MV-4-11 (cell line): ENCODE measurements at regions not wholly inside any gene's neighbourhood (a gene's known extent, or its start where the extent isn't known, plus 50 kb on each side); places are given as distances from the start of the nearest gene placed in this dataset.
"Not testable (repeated sequence)": the region's sequence is repeated elsewhere in the genome, so short reads cannot be mapped to it uniquely, and the experiment has no call there.

ENCODE experiments used
- DNase-seq: peaks from one replicate; lab custom pipeline; 2025; lab: John Stamatoyannopoulos, UW

DNA sequence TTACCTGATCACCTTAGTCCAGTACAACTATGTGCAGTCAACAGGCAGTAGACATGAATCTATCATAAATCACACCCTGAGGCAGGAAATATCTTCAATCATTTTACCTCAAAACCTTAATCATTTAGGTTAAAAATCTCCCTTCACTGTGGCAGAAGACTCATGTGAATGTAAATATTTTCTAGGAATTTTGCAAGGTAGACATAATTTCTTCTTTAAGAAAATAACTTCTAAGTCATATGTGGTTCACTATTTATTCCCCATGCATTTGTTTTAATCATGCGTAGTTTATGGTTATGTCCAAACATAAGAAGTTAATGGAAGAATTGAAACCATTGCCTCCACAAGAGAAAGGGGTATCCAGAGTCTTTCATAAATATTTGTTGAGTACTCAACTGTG, 97.0 kb downstream of the HMHB1 start:
- DNase-seq: no peak

GRCh38 chr5:143913008-143913752, 101.2 kb downstream of the HMHB1 start:
- no peak for DNase-seq

DNA sequence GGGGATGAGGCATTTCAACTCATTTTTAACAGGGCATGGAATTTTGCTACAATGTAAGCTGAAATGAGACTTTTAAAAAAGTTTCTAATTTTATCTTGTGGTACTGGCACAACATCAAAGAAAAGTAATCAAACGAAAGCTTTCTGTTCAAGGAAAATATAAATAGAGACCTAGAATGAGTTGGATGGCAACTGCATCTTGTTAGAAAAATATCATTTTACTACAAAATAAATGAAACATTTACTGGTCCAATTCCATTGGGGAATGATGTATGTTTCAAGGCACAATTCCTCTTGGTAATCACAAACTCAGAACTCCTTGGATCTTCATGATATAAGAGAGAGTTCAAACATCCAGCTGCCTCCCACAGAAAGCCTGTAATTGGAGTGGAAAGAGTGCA, 102.8 kb downstream of the HMHB1 start:
- no peak for DNase-seq

GRCh38 chr5:143916451-143916850, 104.5 kb downstream of the HMHB1 start:
- no peak for DNase-seq

GRCh38 chr5:143918961-143919360, 107.0 kb downstream of the HMHB1 start:
- no peak for DNase-seq

DNA sequence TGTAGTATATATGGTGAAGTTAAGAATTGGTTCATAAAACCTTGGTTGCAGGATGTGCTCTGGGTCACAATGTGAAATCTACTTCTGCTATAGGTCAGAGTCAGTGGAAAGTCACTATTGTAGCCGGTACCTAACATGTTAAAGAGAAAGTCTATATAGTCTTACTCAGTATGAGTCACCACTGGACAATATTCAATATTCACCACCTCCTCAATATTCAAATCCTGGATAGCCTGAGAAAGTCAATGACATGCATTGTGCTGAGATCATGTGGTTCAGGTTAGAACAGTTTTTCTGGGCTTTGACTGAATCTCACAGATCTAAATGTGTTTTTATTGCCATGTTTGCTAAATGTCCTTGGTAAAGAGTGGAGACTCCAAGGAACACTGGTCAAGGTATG, 108.8 kb downstream of the HMHB1 start:
- no peak for DNase-seq

DNA sequence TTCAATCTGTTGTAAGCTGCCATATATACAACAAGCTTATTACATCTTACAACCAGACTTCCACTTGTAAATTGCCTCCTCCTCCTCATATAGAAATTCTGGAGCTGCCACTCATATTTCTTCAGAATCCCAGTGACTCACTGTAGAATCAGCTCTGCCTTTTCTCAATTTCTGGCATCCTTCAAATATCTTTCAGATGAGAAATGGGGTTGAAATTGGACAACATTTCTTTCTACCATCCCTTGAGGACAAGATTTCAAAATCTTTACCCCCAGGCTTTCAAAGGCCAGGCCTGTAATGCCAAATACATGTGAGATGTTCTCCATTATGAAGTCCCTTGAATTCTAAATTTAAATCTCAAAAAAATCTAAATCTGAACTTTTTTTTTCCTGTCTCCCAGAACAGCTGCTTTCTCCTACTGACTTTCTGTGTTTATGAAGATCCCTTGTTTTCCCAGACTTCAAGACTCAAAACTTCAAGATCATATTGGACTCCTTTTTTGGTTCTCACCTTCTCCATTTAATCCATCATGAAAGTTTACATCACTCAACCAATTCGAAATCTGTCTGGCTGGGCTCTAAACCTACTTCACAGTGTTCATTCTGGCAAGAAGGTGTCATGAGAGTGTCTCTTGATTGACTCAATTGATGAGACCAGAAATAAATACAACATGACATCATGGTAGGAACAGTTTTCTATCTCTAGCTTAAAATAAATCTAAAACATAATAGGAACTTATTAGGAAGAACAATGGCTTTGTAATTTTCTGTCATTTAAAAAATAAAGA, 109.8 kb downstream of the HMHB1 start:
- no peak for DNase-seq

- DNase-seq: no peak
These were observed 110.8 kb downstream of the HMHB1 start for GRCh38 chr5:143922718-143923117.

- DNase-seq: no peak
These were observed 111.8 kb downstream of the HMHB1 start for GRCh38 chr5:143923634-143924266.

DNA sequence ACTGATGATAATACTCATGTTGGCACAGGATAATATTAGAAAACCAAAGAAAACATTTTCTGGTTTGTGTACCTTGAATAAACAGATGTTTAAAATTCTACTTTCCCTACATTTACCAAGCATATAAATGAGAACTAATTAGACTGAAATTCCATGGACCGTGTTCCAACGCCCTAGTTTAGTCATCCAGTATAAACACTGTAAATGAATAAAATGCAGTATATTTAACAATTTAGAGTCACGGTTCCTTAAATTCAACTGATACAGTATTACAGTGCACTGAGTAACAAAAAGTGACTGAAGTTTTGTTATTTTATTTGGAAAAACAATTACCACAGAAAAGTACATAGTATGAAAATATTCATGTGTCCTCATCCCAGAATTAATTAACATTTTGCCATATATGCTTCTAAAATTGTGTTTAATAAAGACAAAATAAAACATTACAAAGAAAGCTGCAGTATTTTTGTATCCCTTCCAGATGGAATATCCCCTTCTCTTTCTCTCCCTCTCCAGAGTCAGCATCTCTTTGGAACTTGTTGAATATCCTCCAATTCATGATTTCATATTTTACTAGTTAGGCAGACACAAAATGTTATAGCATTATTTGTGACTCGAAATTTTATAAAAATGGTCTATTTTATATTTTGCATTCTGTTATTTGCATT, 112.5 kb downstream of the HMHB1 start:
- DNase-seq: no peak

GRCh38 chr5:143924979-143925325, 113.0 kb downstream of the HMHB1 start:
- DNase-seq: not testable (repeated sequence)

DNA sequence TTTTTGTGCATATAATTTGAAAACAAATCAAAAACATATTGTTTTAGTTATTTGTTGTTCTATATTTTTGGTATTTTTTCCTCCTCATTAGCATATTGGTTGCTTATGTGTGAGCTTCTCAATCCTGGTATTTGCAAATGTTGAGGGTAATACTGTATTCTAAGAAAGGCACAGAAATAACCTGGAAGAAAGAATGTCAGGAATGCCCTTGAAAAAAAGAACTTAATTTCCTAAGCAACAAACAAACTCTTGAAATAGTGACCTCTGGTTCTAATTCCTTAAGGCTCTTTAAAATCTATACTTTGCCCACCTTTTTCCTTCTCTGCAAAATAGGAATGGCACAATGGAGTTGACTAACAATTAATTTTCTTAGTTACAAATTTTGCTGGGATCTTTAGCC, 117.5 kb downstream of the HMHB1 start:
- no peak for DNase-seq

DNA sequence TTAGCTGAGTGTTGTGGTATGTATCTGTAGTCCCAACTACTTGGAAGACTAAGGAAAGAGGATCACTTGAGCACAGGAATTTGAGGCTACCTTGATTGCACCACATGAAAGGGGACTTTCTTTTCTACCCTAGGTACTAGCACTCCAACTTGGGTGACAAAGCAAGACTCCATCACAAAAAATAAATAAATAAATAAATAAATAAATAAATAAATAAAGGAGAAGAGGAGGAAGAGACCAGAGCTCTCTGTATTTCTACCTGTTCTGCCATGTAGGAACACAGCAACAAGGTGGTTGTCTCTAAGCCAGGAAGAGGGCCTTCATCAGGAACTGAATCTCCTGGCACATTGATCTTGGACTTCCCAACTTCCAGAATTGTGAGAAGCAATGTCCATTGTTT, 118.6 kb downstream of the HMHB1 start:
- no peak for DNase-seq

GRCh38 chr5:143931476-143931875, 119.5 kb downstream of the HMHB1 start:
- DNase-seq: no peak

- DNase-seq: no peak
These were observed 120.0 kb downstream of the HMHB1 start for GRCh38 chr5:143931986-143932385.

DNA sequence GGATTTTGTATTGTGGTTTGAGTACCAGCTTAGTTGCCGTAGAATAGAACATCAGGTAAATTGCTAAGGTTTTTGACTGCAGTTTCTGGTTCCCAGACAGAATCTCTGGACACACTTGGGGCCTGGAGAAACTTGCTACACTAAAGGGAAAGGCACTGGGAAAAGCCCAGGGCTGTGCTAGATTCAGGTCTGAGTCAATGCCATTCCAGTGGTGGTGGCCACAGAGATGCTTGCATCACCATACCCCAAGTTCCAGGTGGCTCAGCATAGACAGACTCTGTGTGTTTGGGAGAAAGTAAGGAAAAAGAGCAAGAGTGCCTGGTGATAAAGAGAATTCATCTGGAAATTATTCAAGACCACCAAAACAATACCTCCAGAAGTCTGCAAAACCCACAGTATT, 120.6 kb downstream of the HMHB1 start:
- DNase-seq: no peak

- DNase-seq: no peak
These were observed 121.5 kb downstream of the HMHB1 start for GRCh38 chr5:143933451-143933850.

- no peak for DNase-seq
These were observed 122.9 kb downstream of the HMHB1 start for GRCh38 chr5:143934821-143935220.

GRCh38 chr5:143938230-143938629, 126.3 kb downstream of the HMHB1 start:
- no peak for DNase-seq

DNA sequence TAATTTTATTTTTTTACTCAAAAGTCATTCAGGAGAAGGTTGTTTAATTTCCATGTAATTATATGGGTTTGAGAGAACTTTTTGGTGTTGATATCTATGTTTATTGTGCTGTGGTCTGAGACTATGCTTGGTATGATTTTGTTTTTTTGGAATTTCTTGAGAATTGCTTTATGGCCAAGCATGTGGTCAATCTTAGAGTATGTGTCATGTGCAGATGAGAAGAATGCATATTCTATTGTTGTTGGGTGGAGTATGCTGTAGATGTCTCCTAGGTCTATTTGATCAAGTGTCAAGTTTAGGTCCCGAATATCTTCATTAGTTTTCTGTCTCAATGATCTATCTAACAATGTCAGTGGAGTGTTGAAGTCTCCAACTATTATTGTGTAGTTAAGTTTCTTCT, 134.9 kb downstream of the HMHB1 start:
- DNase-seq: no peak

DNA sequence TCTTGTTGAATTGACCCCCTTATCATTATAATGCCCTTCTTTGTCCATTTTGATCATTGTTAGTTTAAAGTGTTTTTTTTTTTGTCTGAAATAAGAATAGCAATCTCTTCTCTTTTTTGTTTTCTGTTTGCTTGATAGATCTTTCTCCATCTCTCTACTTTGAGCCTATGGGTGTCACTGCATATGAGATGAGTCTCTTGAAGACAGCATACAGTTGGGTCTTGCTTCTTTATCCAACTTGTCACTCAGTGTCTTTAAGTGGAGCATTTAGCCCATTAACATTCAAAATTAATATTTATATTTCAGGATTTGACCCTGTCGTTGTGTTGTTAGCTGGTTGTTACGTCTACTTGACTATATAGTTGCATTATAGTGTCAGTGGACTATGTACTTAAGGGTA, 135.4 kb downstream of the HMHB1 start:
- DNase-seq: no peak

GRCh38 chr5:143952809-143953208, 140.8 kb downstream of the HMHB1 start:
- no peak for DNase-seq

- no peak for DNase-seq
These were observed 141.9 kb downstream of the HMHB1 start for GRCh38 chr5:143953851-143954250.
